ENCODE measurements at regions not wholly inside any gene's neighbourhood (a gene's known extent, or its start where the extent isn't known, plus 50 kb on each side); places are given as distances from the start of the nearest gene placed in this dataset.

GRCh38 chr3:159773706-159774105 is 214.9 kb upstream of the IL12A start:
- TF ChIP-seq CTCF (IDR thresholded peaks at IDR 0.05; ENCODE audit: low read length) (no peak), EZH2 (optimal IDR thresholded peaks at IDR 0.05; ENCODE audit: low read depth, low read length) (no peak)

Data from MM.1S (cell line).